HT1080 (cell line): ENCODE measurements at regions not wholly inside any gene's neighbourhood (a gene's known extent, or its start where the extent isn't known, plus 50 kb on each side); places are given as distances from the start of the nearest gene placed in this dataset.

ENCODE experiments used
- DNase-seq: peaks from one replicate; pipeline ENCODE4 v3.0.0-alpha.2; 2015; ENCODE audit warnings: low read depth

DNA sequence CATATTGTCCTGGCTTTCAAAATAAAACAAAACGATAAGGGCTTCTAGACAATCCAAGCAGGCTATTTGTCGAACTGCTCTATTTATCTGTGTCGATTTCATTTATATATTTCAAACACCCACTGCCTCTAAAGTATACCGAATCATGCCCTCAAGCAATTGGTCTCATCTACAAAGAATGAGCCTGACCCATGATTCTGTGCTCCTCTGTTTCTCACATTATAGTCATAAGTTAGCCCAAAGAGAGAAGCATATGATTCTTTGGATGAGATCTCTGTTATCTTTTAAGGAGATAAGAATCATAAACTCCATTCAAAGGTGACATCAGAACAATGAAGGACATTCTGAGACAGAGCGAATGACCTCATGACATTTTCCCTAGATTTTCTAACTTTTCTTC is 191.1 kb downstream of the MAP2K6 start:
- no peak for DNase-seq

DNA sequence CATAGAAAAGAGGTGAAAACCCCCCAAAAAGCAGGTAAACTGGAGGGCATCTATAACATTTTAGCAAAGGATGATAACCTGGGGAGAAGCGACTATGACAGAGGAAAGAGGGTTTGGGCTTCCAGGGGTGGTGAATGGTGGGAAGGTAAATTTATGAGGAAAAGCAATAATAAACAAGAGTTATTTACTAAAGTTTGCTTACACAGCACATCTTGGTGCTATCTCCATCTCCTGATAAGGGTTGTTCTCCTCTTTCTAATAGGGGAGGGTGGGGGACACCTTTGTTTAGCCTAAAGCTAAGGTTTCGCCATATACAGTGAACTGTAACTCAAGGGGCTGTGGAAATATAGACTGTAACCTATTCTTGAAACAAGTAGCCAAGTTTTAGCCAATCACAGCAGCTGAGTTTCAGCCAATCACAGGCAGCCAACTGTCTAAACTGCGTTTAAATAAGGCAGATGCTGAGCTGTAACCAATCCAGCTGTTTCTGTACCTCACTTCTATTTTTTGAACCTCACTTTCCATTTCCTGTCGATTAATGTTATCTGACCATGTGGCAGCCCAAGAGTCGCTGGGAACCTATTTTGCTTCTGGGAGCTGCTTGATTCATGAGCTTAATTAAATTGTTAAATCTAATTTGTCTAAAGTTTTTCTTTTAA is 191.8 kb downstream of the MAP2K6 start:
- DNase-seq, result no peak

DNA sequence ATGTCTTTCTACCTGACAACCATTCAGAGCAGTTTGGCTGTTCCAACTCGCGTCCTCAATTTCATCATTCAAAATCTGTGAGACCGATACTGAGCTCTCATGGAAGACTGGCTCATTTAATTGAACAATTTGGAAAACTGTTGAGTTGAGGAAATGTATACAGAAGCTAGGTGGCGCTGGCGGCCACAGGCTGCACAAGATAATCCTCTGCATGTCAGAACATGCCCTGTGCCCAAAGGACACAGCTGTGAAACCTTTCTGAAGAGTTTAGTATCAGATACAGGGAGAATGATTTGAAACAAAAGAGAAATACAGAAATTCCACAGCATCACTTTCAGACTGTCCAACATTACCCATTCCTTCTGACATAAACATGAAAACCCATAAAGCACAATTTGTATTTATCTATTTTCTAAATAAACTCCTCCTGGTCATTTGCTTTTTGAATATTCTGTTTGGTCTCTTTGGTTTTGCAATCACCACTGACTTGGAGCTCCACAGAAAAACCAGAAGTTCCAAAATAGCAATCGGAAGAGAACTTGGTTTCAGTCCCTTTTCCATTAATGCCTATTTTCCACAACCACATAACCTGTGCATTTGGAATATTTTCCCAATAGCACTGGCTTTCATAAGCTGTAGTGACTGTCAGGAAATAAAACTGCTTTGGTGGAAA is 192.8 kb downstream of the MAP2K6 start:
- DNase-seq, result peak; percentile 74

- no peak for DNase-seq
Observed at GRCh38 chr17:69608141-69608540, 193.6 kb downstream of the MAP2K6 start.

DNA sequence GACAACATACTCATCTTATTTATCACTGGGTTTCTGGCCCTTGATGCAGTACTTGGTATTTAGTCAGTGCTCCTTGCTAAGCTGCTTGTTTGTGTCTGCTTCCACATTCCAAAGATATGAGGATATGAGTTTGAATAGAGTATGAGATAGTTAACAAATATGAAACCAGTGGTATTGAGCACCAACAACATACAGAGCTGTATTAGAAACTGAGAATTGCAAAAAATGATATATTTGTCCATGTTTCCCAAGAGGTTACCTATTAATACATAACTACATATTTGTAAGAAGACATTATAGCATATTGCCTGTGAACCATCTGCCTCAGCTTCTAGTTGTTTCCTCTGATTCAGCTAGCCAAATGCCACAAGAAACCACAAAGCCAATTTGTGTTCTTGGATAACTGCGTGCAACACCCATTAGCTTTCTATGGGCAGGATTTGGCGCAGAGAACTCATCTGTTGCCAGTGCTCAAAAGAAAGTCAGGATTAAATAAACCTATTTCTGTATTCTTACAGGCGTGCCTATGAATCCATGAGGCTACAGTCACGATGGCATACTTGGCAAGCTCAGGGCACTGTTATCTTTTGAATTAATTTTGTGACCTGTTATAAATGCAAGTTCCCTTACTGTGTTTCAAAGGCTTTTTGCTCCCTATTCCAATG is 194.4 kb downstream of the MAP2K6 start:
- peak; percentile 90 for DNase-seq

DNA sequence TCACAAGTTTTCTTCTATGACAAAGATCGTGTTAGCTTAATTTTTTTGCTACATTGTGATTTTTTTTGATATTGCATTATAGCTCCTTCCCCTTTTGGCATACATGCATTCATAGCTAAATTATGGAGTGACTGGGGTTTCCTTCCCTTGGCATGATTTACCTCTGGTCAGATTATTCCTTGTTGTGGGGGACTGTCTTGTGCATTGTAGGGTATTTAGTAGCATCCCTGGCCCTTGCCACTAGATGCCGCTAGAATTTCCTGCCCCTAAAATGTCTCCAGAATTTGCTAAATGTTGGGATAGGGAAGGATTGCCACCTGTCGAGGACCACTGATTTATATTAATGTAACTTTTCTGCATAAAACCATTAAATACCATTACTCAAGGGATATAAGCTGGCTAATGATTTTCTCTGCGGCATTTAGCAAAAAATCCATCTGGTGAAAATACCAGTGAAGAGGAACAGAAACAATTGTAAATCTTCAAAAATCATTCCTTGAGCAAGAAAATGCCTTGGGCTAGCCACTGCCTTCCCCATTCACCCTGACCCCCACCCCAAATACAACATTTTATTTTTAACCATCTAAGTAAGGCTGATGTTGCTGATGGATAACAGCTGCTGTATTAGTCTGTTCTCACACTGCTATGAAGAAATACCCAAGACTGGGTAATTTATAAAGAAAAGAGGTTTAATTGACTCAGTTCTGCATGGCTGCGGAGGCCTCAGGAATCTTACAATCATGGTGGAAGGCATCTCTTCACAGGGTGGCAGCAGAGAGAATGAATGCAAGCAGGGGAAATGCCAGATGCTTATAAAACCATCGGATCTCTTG is 195.2 kb downstream of the MAP2K6 start:
- DNase-seq, result peak; percentile 60

DNA sequence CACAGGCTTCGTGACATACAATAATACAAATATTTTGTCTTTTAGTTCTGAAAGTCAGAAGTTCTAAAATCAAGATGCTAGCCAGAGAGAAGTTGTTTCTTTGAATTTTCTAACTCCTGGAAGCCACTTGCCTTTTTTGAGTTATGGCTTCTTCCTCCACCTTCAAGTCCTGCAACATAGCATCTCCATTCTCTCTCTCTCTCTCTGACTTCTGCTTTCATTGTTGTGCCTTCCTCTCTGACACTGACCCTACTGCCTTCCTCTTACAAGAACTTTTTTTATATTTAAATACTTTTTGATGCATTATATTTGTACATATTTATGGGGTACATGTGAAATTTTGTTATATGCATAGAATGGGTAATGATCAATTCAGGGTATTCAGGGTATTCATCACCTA is 205.9 kb downstream of the MAP2K6 start:
- DNase-seq, result no peak

DNA sequence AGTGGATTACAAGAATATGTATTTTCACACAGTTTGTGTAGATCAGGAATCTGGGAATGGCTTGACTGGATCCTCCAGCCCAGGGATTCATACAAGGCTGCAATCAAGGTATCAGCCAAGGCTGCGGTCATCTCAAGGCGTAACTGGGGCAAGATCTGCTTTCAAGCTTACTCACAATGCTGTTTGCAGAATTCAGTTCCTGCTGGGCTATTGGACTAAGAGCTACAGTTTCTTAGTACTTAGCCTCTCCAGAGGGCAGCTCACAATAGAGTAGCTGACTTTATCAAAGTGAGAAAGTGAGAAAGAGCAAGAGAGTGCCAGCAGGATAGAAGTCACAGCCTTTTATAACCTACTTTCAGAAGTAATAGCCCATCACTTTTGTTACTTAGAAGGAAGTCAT is 211.0 kb downstream of the MAP2K6 start:
- no peak for DNase-seq

DNA sequence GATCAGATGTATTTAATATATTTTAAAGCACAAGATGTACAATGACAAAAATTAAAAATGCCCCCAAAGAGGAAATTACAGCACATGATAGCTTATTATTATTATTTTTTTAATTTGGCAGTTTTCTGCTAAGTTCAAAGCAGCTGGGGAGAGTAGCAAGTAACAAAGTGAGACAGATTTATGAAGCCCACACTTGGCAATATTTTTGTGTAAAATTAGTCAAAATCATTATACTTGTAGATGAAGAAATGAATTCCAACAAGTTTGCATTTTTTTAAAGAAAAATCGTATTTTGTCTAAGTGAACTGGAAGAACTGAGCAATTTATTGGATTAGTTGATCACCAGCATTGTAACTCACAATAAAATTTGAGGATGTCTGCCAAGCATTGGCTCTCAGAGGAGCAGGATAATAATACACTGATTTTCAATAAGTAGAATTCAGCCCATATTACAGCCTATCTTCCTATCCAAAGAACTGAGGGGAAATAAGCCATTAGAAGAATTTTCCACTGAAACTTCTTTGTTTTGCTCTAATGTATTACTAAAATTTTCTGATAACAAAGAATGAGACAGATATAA is 215.6 kb downstream of the MAP2K6 start:
- DNase-seq, result no peak

DNA sequence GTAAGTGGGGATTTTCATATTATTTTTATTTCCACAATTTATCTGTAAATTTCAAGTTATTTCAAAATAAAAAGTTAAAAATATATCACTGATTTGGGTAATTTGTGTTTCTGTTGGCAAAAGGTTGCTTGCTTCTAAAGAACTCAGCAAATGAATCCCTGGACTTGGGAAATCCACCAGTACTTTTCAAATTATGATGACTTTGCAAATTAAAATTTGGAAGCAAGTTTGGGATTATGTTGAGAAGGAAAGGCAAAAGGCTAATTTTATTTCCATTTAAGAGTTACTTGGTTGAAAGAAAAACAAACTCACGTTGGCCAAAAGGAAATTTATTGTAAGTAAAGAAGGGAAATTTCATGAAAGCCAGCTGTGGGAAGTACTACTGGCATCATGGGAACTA is 220.3 kb downstream of the MAP2K6 start:
- no peak for DNase-seq

DNA sequence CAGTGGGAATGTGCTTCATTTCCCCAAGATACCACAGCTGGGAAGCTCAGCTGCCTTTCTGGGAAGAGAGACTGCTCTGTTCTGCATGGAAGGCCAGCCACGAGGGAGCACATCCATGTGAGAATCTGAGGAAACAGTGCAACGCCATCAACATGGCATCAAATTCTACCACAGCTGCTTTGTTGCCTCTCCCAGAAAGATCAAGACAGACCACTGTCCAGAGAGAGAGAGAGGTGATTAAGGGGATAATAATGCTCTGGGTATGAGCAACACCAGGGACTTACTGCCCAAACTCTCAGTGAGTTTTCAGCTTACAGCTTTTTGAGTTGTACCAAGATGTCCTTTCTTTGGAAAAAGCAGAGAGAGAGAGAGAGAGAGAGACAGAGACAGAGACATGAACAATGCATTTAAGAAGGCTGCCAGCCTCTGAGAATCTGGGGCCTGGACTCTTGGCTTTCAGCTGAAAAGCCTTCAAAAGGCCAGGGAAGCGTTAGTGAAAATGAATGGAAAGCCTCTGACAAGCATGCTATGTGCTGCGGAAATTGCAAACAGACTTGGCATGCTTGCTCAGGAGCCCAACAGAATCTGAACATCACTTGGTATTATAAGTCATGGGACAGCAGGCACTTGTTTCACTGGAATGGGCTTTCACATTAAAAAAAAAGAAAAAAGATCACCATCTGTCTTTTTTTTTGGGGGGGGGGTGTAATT is 223.1 kb downstream of the MAP2K6 start:
- DNase-seq, result peak; percentile 28

- no peak for DNase-seq
Observed at GRCh38 chr17:69639096-69639495, 224.6 kb downstream of the MAP2K6 start.

DNA sequence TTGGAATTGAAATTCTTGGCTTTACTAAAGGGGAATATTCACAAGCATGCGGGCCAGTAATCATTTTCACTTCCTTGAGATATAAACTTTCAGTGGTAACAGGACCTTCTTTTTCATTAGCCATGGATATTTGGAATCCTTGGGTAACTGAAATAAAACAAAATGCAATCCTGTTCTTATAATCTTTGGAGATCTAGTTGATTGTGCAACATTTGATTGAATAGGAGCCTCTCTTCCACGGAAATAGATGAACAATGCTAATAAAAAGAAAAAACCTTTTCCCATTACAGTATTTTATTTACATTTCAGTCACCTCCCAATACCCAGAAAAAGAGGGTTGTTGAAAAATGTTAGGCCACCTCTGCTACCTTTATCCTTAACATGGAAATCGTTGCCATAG is 225.6 kb downstream of the MAP2K6 start:
- no peak for DNase-seq

DNA sequence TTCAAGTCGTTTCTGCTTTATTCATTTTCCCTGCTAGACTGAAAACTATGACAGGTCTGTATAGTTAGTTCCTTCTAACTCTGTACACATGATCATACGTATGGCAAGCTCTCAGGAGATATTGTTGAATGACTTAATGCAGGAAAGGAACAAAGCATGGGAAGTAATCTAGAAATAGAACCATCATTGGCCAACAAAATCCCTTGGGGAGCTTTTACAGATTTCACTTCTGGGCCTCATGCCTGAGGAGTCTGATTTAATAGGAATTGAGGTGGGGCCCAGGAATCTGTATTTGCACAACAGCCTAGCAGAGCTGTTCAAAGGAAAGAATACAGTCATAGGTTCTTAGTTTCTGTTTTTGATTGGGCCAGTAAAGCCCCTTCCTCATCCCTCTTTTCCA is 229.2 kb downstream of the MAP2K6 start:
- no peak for DNase-seq

DNA sequence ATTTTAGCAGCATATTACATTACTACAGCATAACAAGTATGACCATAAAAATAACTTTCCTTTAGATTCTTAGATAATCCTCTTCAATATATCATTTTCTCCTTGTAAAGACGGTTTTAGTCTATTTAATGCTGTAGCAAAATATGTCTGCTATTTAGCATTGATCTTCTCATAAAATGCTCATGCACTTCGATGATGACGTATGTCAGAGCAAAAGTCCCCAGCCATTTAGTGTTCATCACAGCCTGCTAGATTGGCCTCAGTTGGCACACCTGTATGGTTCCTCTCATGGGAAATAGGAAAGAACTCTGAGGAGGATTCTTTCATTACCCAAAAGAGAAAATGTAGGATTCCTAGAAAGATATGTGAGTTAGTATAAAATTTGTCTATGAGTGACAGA is 232.2 kb downstream of the MAP2K6 start:
- no peak for DNase-seq

DNA sequence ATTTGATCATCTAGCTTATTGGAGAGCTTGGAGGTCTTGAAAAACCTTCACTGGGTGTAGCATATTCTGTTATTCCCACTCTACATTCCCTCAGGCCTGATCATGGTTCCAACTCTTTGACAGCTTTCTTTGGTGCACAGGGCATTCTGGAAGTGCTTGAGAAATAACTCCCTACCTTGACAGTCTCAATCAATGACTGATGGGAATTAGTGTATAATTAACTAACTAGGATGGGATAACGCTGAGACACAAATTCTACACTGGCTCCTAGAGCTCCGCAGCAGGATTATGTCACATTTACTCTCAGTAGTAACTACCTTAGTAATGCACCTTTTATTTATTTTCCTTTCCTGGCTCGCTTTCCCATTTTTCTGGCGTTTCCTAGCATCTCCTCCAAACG is 236.4 kb downstream of the MAP2K6 start:
- no peak for DNase-seq

DNA sequence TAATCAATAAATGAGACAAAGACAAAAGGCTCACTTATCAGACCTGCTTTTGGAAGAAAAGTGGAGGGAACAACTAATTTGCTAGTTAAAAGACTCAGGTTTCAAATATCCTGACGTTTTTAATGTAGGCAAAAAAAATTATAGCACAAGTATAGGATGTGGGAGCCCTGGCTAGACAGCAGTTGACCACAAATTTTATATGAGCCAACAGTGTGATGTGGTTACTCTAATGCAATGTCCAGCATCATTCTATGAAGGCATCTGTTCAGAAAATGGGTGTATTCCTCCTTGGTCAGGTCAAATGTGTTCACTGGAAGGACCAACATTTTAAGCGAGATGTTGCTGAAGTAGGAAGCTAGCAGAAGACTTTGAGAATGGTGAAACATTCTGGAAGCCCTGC is 237.4 kb downstream of the MAP2K6 start:
- no peak for DNase-seq

DNA sequence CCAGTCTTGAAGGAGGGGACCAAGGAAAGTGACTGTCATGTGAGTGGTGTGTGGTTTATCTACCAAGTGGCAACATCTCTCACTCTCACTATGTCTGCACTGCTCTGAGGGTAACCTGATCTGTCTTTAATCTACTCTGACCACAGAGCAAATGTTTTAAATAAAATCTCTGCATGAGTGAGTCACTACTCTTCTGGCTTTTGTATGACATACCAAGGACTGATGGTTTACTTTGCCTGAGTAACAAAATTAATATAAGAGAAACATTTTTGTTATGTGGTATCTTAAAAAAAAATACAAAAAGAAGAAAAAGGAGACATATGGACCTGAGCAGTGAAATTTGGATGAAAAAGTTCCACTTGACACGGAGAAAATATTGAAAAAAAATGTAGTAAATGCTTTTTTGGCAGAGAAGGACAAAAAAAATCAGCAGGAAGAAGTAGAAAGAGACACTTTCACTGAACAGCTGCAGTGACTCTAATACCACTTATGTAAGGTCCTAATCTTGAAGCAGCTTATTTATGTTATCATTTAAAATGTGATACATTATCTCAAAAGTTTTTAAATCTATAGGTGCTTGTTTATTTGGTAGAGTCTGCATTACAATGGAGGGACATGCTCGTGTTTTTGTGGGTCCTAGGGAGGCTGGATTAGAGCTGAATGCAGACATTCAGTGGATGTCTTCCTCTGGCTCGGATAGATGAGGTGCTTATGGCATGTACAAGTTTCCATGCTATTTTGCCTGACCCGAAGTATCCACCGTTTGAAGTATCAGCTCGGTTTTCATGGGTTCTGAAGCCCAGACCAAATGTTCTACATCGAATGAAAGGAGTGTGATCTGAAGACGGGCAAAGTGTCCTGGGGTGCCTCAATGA is 240.7 kb downstream of the MAP2K6 start:
- DNase-seq, result peak; percentile 86

DNA sequence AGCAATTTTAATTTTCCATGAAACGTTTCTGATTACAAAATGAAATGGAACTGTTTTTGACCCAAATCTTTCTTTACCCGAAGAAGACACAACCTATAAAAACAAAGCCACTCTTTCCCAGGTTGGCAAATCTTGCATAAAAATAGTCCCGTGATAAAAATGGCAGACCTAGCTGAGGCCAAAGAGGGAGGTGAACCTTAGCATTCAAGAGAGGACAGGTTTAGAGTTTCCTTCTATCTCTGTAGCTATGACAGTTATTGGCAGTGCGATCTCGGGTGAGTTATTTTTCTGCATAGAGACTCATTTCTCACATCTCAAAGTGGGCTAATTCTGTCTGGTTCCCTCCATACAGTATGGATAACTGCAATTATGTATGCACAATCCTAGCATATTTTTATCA is 241.4 kb downstream of the MAP2K6 start:
- DNase-seq, result no peak
